ENCODE measurements at regions not wholly inside any gene's neighbourhood (a gene's known extent, or its start where the extent isn't known, plus 50 kb on each side); places are given as distances from the start of the nearest gene placed in this dataset.

DNA sequence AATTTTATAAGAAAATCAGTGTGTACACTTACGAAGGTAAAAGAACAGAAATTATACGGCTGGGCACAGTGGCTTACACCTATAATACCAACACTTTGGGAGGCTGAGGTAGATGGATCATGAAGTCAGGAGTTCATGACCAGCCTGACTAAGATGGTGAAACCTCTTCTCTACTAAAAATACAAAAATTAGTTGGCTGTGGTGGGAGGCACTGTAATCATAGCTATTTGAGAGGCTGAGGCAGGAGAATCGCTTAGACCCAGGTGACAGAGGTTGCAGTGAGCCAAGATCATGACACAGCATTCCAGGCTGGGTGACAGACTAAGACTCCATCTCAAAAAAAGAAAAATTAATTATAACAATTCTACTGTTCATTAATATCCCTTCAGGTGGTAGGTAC is 151.9 kb downstream of the ZNF737 start:
- Histone ChIP-seq H3K4me1 (no peaks in the 10 kb centered on the region), H3K27me3 (no peaks in the 10 kb centered on the region), H3K27ac (no peak overlapping the region), H3K9me3 (no peaks in the 10 kb centered on the region), H3K4me3 (no peak overlapping the region), H3K36me3 (no peaks in the 10 kb centered on the region)
- intact Hi-C loops (cut with DNase I), result no loop called here
- no peak for DNase-seq (ENCODE audit: extremely low spot score in 2 of 2)
- no peak for TF ChIP-seq CTCF (IDR thresholded peaks at IDR 0.05)
- TF ChIP-seq POLR2A (IDR thresholded peaks at IDR 0.05), result no peak
- no peak for TF ChIP-seq POLR2AphosphoS5 (IDR thresholded peaks at IDR 0.05; ENCODE audit: insufficient read depth in 1 of 2, low read depth in 1 of 2)

DNA sequence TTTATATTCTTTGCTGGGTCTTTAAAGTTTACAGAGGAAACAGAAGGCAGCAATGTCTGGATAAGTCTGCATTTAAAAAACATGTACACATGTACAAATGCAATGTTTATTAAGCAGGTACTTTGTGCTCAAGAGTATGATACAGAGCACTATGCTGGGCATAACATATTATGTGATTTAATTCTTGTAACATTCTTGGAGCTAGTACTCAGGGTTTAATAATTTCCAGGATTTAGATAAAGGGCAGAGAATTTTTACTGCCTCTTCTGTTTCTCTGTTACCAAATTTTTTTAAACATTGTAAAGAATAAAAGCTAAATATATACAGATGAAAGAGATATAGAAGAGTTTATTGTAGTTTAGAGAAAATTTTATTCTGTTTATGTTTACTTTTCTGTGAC is 152.7 kb downstream of the ZNF737 start:
- intact Hi-C loops (cut with DNase I), result no loop called here
- TF ChIP-seq CTCF (IDR thresholded peaks at IDR 0.05) (no peak), POLR2A (IDR thresholded peaks at IDR 0.05) (no peak), POLR2AphosphoS5 (IDR thresholded peaks at IDR 0.05; ENCODE audit: insufficient read depth in 1 of 2, low read depth in 1 of 2) (no peak)
- no peaks in the 10 kb centered on the region for H3K4me1 ChIP-seq
- H3K9me3 ChIP-seq, result no peaks in the 10 kb centered on the region
- no peak overlapping the region for H3K4me3 ChIP-seq
- no peak overlapping the region for H3K27ac ChIP-seq
- H3K36me3 ChIP-seq, result no peaks in the 10 kb centered on the region
- H3K27me3 ChIP-seq, result no peaks in the 10 kb centered on the region
- DNase-seq (ENCODE audit: extremely low spot score in 2 of 2), result no peak

DNA sequence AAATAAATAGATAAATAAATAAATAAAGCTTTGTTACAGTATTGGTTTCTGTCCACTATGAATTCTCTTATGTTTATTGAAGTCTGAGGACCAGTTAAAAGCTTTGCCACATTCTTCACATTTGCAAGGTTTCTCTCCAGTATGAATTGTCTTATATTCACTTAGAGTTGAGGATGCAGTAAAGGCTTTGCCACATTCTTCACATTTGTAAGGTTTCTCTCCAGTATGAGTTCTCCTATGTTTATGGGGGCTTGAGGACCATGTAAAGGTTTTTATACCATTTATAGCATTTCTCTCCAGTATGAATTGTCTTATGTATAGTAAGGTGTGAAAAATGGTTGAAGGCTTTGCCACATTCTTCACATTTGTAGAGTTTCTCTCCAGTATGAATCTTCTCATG is 168.3 kb downstream of the ZNF737 start:
- no peaks in the 10 kb centered on the region for H3K4me1 ChIP-seq
- peaks cover 15% of the 10 kb centered on the region for H3K9me3 ChIP-seq
- intact Hi-C loops (cut with DNase I), result no loop called here
- DNase-seq (ENCODE audit: extremely low spot score in 2 of 2), result no peak
- no peaks in the 10 kb centered on the region for H3K36me3 ChIP-seq
- no peaks in the 10 kb centered on the region for H3K27me3 ChIP-seq
- no peak overlapping the region for H3K4me3 ChIP-seq
- H3K27ac ChIP-seq, result no peak overlapping the region
- TF ChIP-seq POLR2AphosphoS5 (IDR thresholded peaks at IDR 0.05; ENCODE audit: insufficient read depth in 1 of 2, low read depth in 1 of 2) (no peak), POLR2A (IDR thresholded peaks at IDR 0.05) (no peak), CTCF (IDR thresholded peaks at IDR 0.05) (no peak)

DNA sequence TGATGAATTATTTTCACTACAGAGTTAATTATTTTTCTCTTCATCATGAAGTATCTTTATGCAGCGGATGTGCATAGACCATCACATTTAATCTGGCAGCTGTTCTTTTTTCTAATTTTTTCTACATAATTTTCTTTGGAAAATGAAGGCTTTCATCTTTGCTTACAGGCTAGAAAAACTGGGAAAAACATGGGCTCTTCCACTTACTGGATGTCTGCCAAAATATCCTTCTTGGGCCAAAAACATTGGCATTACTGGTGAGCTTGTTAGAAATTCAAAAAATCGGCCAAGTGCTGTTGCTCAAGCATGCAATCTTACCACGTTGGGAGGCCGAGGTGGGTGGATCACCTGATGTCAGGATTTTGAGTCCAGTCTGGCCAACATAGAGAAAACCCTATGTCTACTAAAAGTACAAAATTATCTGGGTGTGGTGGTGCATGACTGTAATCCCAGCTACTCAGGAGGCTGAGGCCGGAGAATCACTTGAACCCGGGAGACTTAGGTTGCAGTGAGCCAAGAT is 176.8 kb downstream of the ZNF737 start:
- TF ChIP-seq POLR2A (IDR thresholded peaks at IDR 0.05) (no peak), CTCF (IDR thresholded peaks at IDR 0.05) (no peak), POLR2AphosphoS5 (IDR thresholded peaks at IDR 0.05; ENCODE audit: insufficient read depth in 1 of 2, low read depth in 1 of 2) (no peak)
- Histone ChIP-seq H3K4me3 (no peak overlapping the region), H3K27me3 (no peaks in the 10 kb centered on the region), H3K36me3 (no peaks in the 10 kb centered on the region), H3K27ac (no peak overlapping the region), H3K4me1 (no peaks in the 10 kb centered on the region), H3K9me3 (no peaks in the 10 kb centered on the region)
- no peak for DNase-seq (ENCODE audit: extremely low spot score in 2 of 2)
- intact Hi-C loops (cut with DNase I), result no loop called here

- no peak for DNase-seq (ENCODE audit: extremely low spot score in 2 of 2)
- TF ChIP-seq CTCF (IDR thresholded peaks at IDR 0.05), result no peak
- TF ChIP-seq POLR2AphosphoS5 (IDR thresholded peaks at IDR 0.05; ENCODE audit: insufficient read depth in 1 of 2, low read depth in 1 of 2), result no peak
- no peak for TF ChIP-seq POLR2A (IDR thresholded peaks at IDR 0.05)
- intact Hi-C loops (cut with DNase I), result no loop called here
- no peaks in the 10 kb centered on the region for H3K4me1 ChIP-seq
- no peaks in the 10 kb centered on the region for H3K9me3 ChIP-seq
- H3K27ac ChIP-seq, result no peak overlapping the region
- H3K4me3 ChIP-seq, result no peak overlapping the region
- no peaks in the 10 kb centered on the region for H3K36me3 ChIP-seq
- no peaks in the 10 kb centered on the region for H3K27me3 ChIP-seq
These were observed 180.5 kb downstream of the ZNF737 start for GRCh38 chr19:20385061-20385460.
